ENCODE measurements at regions not wholly inside any gene's neighbourhood (a gene's known extent, or its start where the extent isn't known, plus 50 kb on each side); places are given as distances from the start of the nearest gene placed in this dataset.

- H3K9me3 ChIP-seq = peaks cover 0 to 4% of the 10 kb centered on the region in 2 donors
- H3K36me3 ChIP-seq = no peaks in the 10 kb centered on the region
- no peaks in the 10 kb centered on the region for H3K27me3 ChIP-seq
- no peak overlapping the region for H3K4me3 ChIP-seq
- WGBS, 2 donors (ENCODE audit: low coverage in 1 of 2) = 18 to 20% methylated on average over 1 of the region's 1 CpG
- TF ChIP-seq CTCF (IDR thresholded peaks at IDR 0.05) (no peak), POLR2A (IDR thresholded peaks at IDR 0.05) (no peak), EP300 (IDR thresholded peaks at IDR 0.05; ENCODE audit: low read depth) (no peak), POLR2AphosphoS5 (IDR thresholded peaks at IDR 0.05) (no peak)
- intact Hi-C loops (cut with DNase I; ENCODE audit: low total_unique reads) = no loop called here
- no peak overlapping the region for H3K27ac ChIP-seq
- in situ Hi-C loops (cut with MboI; ENCODE audit: low pct_ligation_motif_present in 1 of 4, low pct_unique_long_range_greater_than_20kb in 1 of 4, low sequenced_read_pairs in 3 of 4) = no loop called here
- no peaks in the 10 kb centered on the region for H3K4me1 ChIP-seq
- no peak for DNase-seq
Measured at GRCh38 chr6:67047996-67048395, 1341.0 kb upstream of the EYS start.

GRCh38 chr6:67045076-67045475 is 1338.0 kb upstream of the EYS start:
- no peak for DNase-seq
- no peaks in the 10 kb centered on the region for H3K27me3 ChIP-seq
- 67 to 70% methylated on average over 3 of the region's 3 CpGs for WGBS, 2 donors (ENCODE audit: low coverage in 1 of 2)
- H3K9me3 ChIP-seq = no peaks in the 10 kb centered on the region
- no peak for TF ChIP-seq EP300 (IDR thresholded peaks at IDR 0.05; ENCODE audit: low read depth)
- no peak for TF ChIP-seq POLR2AphosphoS5 (IDR thresholded peaks at IDR 0.05)
- no peaks in the 10 kb centered on the region for H3K4me1 ChIP-seq
- H3K4me3 ChIP-seq = no peak overlapping the region
- intact Hi-C loops (cut with DNase I; ENCODE audit: low total_unique reads) (no loop called here), in situ Hi-C loops (cut with MboI; ENCODE audit: low pct_ligation_motif_present in 1 of 4, low pct_unique_long_range_greater_than_20kb in 1 of 4, low sequenced_read_pairs in 3 of 4) (no loop called here)
- no peaks in the 10 kb centered on the region for H3K36me3 ChIP-seq
- no peak overlapping the region for H3K27ac ChIP-seq

GRCh38 chr6:67031451-67031850 is 1324.4 kb upstream of the EYS start:
- Histone ChIP-seq H3K27me3 (no peaks in the 10 kb centered on the region), H3K4me3 (no peak overlapping the region), H3K36me3 (no peaks in the 10 kb centered on the region), H3K27ac (no peak overlapping the region), H3K9me3 (no peaks in the 10 kb centered on the region), H3K4me1 (no peaks in the 10 kb centered on the region)
- TF ChIP-seq EP300 (IDR thresholded peaks at IDR 0.05; ENCODE audit: low read depth) (no peak), POLR2A (IDR thresholded peaks at IDR 0.05) (no peak), CTCF (IDR thresholded peaks at IDR 0.05) (no peak), POLR2AphosphoS5 (IDR thresholded peaks at IDR 0.05) (no peak)
- intact Hi-C loops (cut with DNase I; ENCODE audit: low total_unique reads) (no loop called here), in situ Hi-C loops (cut with MboI; ENCODE audit: low pct_ligation_motif_present in 1 of 4, low pct_unique_long_range_greater_than_20kb in 1 of 4, low sequenced_read_pairs in 3 of 4) (no loop called here)
- DNase-seq = no peak
- WGBS, 2 donors (ENCODE audit: low coverage in 1 of 2) = 81% methylated on average over 9 of the region's 9 CpGs; no CpG with 5 or more reads in 1 of the 2 donors

GRCh38 chr6:67030861-67031260 is 1323.8 kb upstream of the EYS start:
- Histone ChIP-seq H3K4me1 (no peaks in the 10 kb centered on the region), H3K9me3 (no peaks in the 10 kb centered on the region), H3K27ac (no peak overlapping the region), H3K4me3 (no peak overlapping the region), H3K36me3 (no peaks in the 10 kb centered on the region), H3K27me3 (no peaks in the 10 kb centered on the region)
- intact Hi-C loops (cut with DNase I; ENCODE audit: low total_unique reads) (no loop called here), in situ Hi-C loops (cut with MboI; ENCODE audit: low pct_ligation_motif_present in 1 of 4, low pct_unique_long_range_greater_than_20kb in 1 of 4, low sequenced_read_pairs in 3 of 4) (no loop called here)
- DNase-seq = no peak
- 93 to 97% methylated on average over 5 to 18 of the region's 19 CpGs for WGBS, 2 donors (ENCODE audit: low coverage in 1 of 2)
- no peak for TF ChIP-seq CTCF (IDR thresholded peaks at IDR 0.05)
- no peak for TF ChIP-seq POLR2A (IDR thresholded peaks at IDR 0.05)
- no peak for TF ChIP-seq EP300 (IDR thresholded peaks at IDR 0.05; ENCODE audit: low read depth)
- TF ChIP-seq POLR2AphosphoS5 (IDR thresholded peaks at IDR 0.05) = no peak

GRCh38 chr6:67016921-67017460 is 1310.0 kb upstream of the EYS start:
- intact Hi-C loops (cut with DNase I; ENCODE audit: low total_unique reads) = no loop called here
- H3K36me3 ChIP-seq = no peaks in the 10 kb centered on the region
- 43 to 57% methylated on average over 1 of the region's 1 CpG for WGBS, 2 donors (ENCODE audit: low coverage in 1 of 2)
- H3K27me3 ChIP-seq = no peaks in the 10 kb centered on the region
- no peaks in the 10 kb centered on the region for H3K9me3 ChIP-seq
- H3K27ac ChIP-seq = no peak overlapping the region
- in situ Hi-C loops (cut with MboI; ENCODE audit: low pct_ligation_motif_present in 1 of 4, low pct_unique_long_range_greater_than_20kb in 1 of 4, low sequenced_read_pairs in 3 of 4) = no loop called here
- H3K4me3 ChIP-seq = no peak overlapping the region
- no peak for TF ChIP-seq CTCF (IDR thresholded peaks at IDR 0.05)
- TF ChIP-seq POLR2AphosphoS5 (IDR thresholded peaks at IDR 0.05) = no peak
- TF ChIP-seq EP300 (IDR thresholded peaks at IDR 0.05; ENCODE audit: low read depth) = no peak
- TF ChIP-seq POLR2A (IDR thresholded peaks at IDR 0.05) = no peak
- DNase-seq = no peak
- H3K4me1 ChIP-seq = no peaks in the 10 kb centered on the region
